Activated CD4-positive, alpha-beta T cell treated with anti-CD3 and anti-CD28 coated beads, Interleukin-2, amount 10 ng/mL, durations not matched to agents 24 days and 14 days (primary cell): ENCODE measurements at regions not wholly inside any gene's neighbourhood (a gene's known extent, or its start where the extent isn't known, plus 50 kb on each side); places are given as distances from the start of the nearest gene placed in this dataset.

ENCODE experiments used
- DNase-seq: peaks from one replicate; pipeline ENCODE4 v3.0.0; 2022
- H3K27ac Mint-ChIP-seq: one replicate; pipeline ENCODE4 v1.8.0; 2022; ENCODE audit warnings: mild to moderate bottlenecking, mixed read lengths
- H3K27me3 Mint-ChIP-seq: one replicate; pipeline ENCODE4 v1.8.0; 2022; ENCODE audit warnings: mixed read lengths
- H3K36me3 Mint-ChIP-seq: one replicate; pipeline ENCODE4 v1.8.0; 2022; ENCODE audit warnings: low read depth, mild to moderate bottlenecking, mixed read lengths
- H3K4me1 Mint-ChIP-seq: one replicate; pipeline ENCODE4 v1.8.0; 2021; ENCODE audit warnings: mixed read lengths
- H3K4me3 Mint-ChIP-seq: one replicate; pipeline ENCODE4 v1.8.0; 2022; ENCODE audit warnings: mild to moderate bottlenecking, moderate library complexity, mixed read lengths
- H3K9me3 Mint-ChIP-seq: one replicate; pipeline ENCODE4 v1.8.0; 2021; ENCODE audit warnings: mixed read lengths
- intact Hi-C: fragments of 100-400 bp; cut with micrococcal nuclease; formaldehyde crosslinking; loops from one replicate; pipeline ENCODE4 v1.15.1; 2023

GRCh38 chr7:29754874-29755490 lies 51.3 kb upstream of the WIPF3 start:
- no peak overlapping the region for H3K4me3 Mint-ChIP-seq
- no peaks in the 10 kb centered on the region for H3K9me3 Mint-ChIP-seq
- no peak overlapping the region for H3K27ac Mint-ChIP-seq
- H3K36me3 Mint-ChIP-seq = no peaks in the 10 kb centered on the region
- H3K4me1 Mint-ChIP-seq = no peaks in the 10 kb centered on the region
- peaks cover 2% of the 10 kb centered on the region for H3K27me3 Mint-ChIP-seq
- intact Hi-C loops = no loop called here
- DNase-seq = peak; percentile 7
